ENCODE measurements at regions not wholly inside any gene's neighbourhood (a gene's known extent, or its start where the extent isn't known, plus 50 kb on each side); places are given as distances from the start of the nearest gene placed in this dataset.

DNA sequence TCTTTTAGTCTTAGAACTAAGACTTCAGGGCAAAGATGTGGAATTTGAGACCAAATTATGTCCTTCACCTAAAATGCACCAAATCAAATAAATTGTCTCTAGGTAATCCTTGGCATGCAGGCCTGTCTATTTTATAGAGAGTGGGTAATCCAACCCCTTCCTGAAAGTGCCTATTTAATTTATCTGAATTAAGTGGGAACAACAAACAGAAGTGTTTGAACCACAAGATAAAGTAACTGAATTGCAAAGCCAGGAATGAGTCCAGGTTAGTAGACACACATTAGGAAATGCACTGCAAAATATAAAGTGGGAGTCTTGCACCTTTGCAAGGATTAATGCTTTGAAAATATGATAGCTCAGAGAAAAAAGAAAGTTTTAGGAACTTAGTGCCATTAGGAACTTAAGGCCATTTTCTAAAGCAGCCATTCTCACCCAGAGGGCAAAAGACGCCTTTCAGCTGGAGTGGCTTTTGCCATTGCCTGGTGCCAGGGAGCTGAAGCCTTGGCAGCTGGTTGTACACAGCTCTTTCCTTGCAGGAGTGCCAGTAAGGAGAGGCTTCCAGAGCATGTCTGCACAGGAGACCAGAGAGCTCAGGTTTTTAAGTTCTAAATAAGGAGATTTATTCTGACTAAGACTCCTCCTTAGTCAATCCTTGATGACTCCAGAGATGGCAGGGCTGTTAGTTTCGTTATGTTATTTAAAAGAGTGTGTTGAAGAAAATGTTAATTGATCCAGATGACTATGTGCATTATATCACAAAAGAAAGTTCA lies 151.7 kb upstream of the ELL2 start (continued):
- TF ChIP-seq GABPA (IDR thresholded peaks at IDR 0.05; ENCODE audit: borderline replicate concordance, insufficient read depth, low read length) (no peak), BRCA1 (IDR thresholded peaks at IDR 0.05; ENCODE audit: low read depth, low read length) (no peak)

All from H1 (cell line).